Aorta (tissue), 5 donors: ENCODE measurements at regions not wholly inside any gene's neighbourhood (a gene's known extent, or its start where the extent isn't known, plus 50 kb on each side); places are given as distances from the start of the nearest gene placed in this dataset.

Experiments
- ATAC-seq: fragments of 200-7000 bp; cut with Tn5 transposase; one replicate; pipeline ENCODE4 v1.9.1; 2022; ENCODE audit warnings: moderate library complexity; ENCODE audit not compliant: low FRiP score
- DNase-seq, 2 donors: peaks; one replicate each; pipeline ENCODE4 v3.0.0-alpha.2; 2020
- H3K27ac ChIP-seq, 2 donors: one replicate each; pipeline ENCODE4 v1.5.1; 2013; ENCODE audit warnings: low read length in 2 of 2, mild to moderate bottlenecking in 2 of 2, moderate library complexity in 2 of 2, control low read depth in 1 of 2, inconsistent platforms in 1 of 2, low read depth in 1 of 2
- H3K27me3 ChIP-seq, 2 donors: one replicate each; pipeline ENCODE4 v1.6.1; 2013; ENCODE audit warnings: control low read depth in 1 of 2, low read length in 1 of 2, mild to moderate bottlenecking in 1 of 2, moderate library complexity in 1 of 2; ENCODE audit not compliant: insufficient read depth in 2 of 2, control insufficient read depth in 1 of 2
- H3K36me3 ChIP-seq, 2 donors: one replicate each; pipeline ENCODE4 v1.6.1; 2013; ENCODE audit warnings: control low read depth in 1 of 2, low read length in 1 of 2, mild to moderate bottlenecking in 1 of 2; ENCODE audit not compliant: insufficient read depth in 2 of 2, control insufficient read depth in 1 of 2
- H3K4me1 ChIP-seq, 2 donors: one replicate each; pipeline ENCODE4 v1.6.1; 2013; ENCODE audit warnings: low read length in 2 of 2, control low read depth in 1 of 2, mild to moderate bottlenecking in 1 of 2, moderate library complexity in 1 of 2; ENCODE audit not compliant: insufficient read depth in 2 of 2, control insufficient read depth in 1 of 2
- H3K4me3 ChIP-seq, 2 donors: one replicate each; pipeline ENCODE4 v1.5.1; 2013; ENCODE audit warnings: low read length in 2 of 2, control low read depth in 1 of 2, mild to moderate bottlenecking in 1 of 2
- H3K9me3 ChIP-seq: one replicate; pipeline ENCODE4 v1.6.1; 2013; ENCODE audit warnings: mild to moderate bottlenecking, low read length; ENCODE audit not compliant: control insufficient read depth
- WGBS, 2 donors: extraction: QIAGEN DNeasy Blood & Tissue Kit; methylation state at CpG; one replicate each; pipeline ENCODE4 v1.1.7; 2013; 5-methylcytosine and 5-hydroxymethylcytosine counted together
- intact Hi-C, 2 donors: fragments of 100-400 bp; cut with DNase I; formaldehyde crosslinking; loops; one replicate each; pipeline versions ENCODE4 v1.14.2 to v1.15.0; 2022
- donor health status: healthy with polysubstance abuse.
- donor health status: Bipolar disorder and iron deficiency.
- donor health status: DM: no; HTN: no; CAD: no.
- donor health status: DM: no; HTN: no; CAD: no.
- donor health status: DM: yes; HTN: yes; CAD: no.

- H3K27me3 ChIP-seq = peaks cover 0 to 2% of the 10 kb centered on the region in 2 donors
- WGBS, 2 donors = 3 to 7% methylated on average over 13 of the region's 13 CpGs
- ATAC-seq (no peak), DNase-seq (no peak)
- no peaks in the 10 kb centered on the region for H3K4me1 ChIP-seq
- H3K36me3 ChIP-seq = no peaks in the 10 kb centered on the region
- H3K4me3 ChIP-seq = peak overlapping the region; percentile 41 to 45
- H3K9me3 ChIP-seq = peaks cover 1% of the 10 kb centered on the region
- intact Hi-C loops = no loop called here
- no peak overlapping the region for H3K27ac ChIP-seq
Measured at GRCh38 chr14:97634751-97635150, 837.6 kb downstream of the VRK1 start.

GRCh38 chr14:97638864-97639263, 841.7 kb downstream of the VRK1 start:
- peaks cover 1% of the 10 kb centered on the region for H3K9me3 ChIP-seq
- WGBS, 2 donors = 31 to 54% methylated on average over 3 of the region's 3 CpGs
- intact Hi-C loops = no loop called here
- H3K27ac ChIP-seq = no peak overlapping the region
- no peaks in the 10 kb centered on the region for H3K4me1 ChIP-seq
- no peaks in the 10 kb centered on the region for H3K36me3 ChIP-seq
- no peak overlapping the region for H3K4me3 ChIP-seq
- DNase-seq = no peak
- ATAC-seq = no peak
- peaks cover 0 to 2% of the 10 kb centered on the region in 2 donors for H3K27me3 ChIP-seq

GRCh38 chr14:97640031-97640430, 842.8 kb downstream of the VRK1 start:
- DNase-seq (no peak), ATAC-seq (no peak)
- Histone ChIP-seq H3K4me1 (no peaks in the 10 kb centered on the region), H3K4me3 (no peak overlapping the region), H3K27me3 (peaks cover 0 to 2% of the 10 kb centered on the region in 2 donors), H3K9me3 (peaks cover 1% of the 10 kb centered on the region), H3K27ac (no peak overlapping the region), H3K36me3 (no peaks in the 10 kb centered on the region)
- intact Hi-C loops = no loop called here
- 64 to 78% methylated on average over 5 of the region's 5 CpGs for WGBS, 2 donors

- Histone ChIP-seq H3K27me3 (no peaks in the 10 kb centered on the region), H3K4me1 (no peaks in the 10 kb centered on the region), H3K36me3 (no peaks in the 10 kb centered on the region), H3K4me3 (no peak overlapping the region), H3K27ac (no peak overlapping the region), H3K9me3 (peaks cover 1% of the 10 kb centered on the region)
- 45 to 54% methylated on average over 8 of the region's 8 CpGs for WGBS, 2 donors
- no peak for DNase-seq
- ATAC-seq = no peak
- intact Hi-C loops = no loop called here
Measured at GRCh38 chr14:97641827-97642226, 844.6 kb downstream of the VRK1 start.

GRCh38 chr14:97642631-97643030, 845.4 kb downstream of the VRK1 start:
- no peak overlapping the region for H3K27ac ChIP-seq
- H3K36me3 ChIP-seq = no peaks in the 10 kb centered on the region
- H3K4me1 ChIP-seq = no peaks in the 10 kb centered on the region
- H3K9me3 ChIP-seq = peaks cover 1% of the 10 kb centered on the region
- 28 to 37% methylated on average over 3 of the region's 3 CpGs for WGBS, 2 donors
- no peak overlapping the region for H3K4me3 ChIP-seq
- H3K27me3 ChIP-seq = no peaks in the 10 kb centered on the region
- DNase-seq = no peak
- intact Hi-C loops = no loop called here
- ATAC-seq = no peak

GRCh38 chr14:97644365-97644764, 847.2 kb downstream of the VRK1 start:
- ATAC-seq = no peak
- 59% methylated on average over 1 of the region's 1 CpG for WGBS, 2 donors
- Histone ChIP-seq H3K27ac (no peak overlapping the region), H3K9me3 (no peaks in the 10 kb centered on the region), H3K4me1 (no peaks in the 10 kb centered on the region), H3K27me3 (no peaks in the 10 kb centered on the region), H3K36me3 (no peaks in the 10 kb centered on the region), H3K4me3 (no peak overlapping the region)
- intact Hi-C loops = no loop called here
- no peak for DNase-seq

- Histone ChIP-seq H3K4me1 (no peaks in the 10 kb centered on the region), H3K27me3 (no peaks in the 10 kb centered on the region), H3K9me3 (no peaks in the 10 kb centered on the region), H3K27ac (no peak overlapping the region), H3K36me3 (no peaks in the 10 kb centered on the region), H3K4me3 (no peak overlapping the region)
- no peak for DNase-seq
- no peak for ATAC-seq
- intact Hi-C loops = no loop called here
- 62% methylated on average over 5 of the region's 5 CpGs for WGBS, 2 donors
Measured at GRCh38 chr14:97649752-97650151, 852.6 kb downstream of the VRK1 start.

- no peaks in the 10 kb centered on the region for H3K27me3 ChIP-seq
- no peaks in the 10 kb centered on the region for H3K9me3 ChIP-seq
- ATAC-seq (no peak), DNase-seq (no peak)
- H3K27ac ChIP-seq = no peak overlapping the region
- no peaks in the 10 kb centered on the region for H3K36me3 ChIP-seq
- intact Hi-C loops = no loop called here
- no peaks in the 10 kb centered on the region for H3K4me1 ChIP-seq
- 33 to 56% methylated on average over 5 of the region's 5 CpGs for WGBS, 2 donors
- no peak overlapping the region for H3K4me3 ChIP-seq
Measured at GRCh38 chr14:97655169-97655948, 858.2 kb downstream of the VRK1 start.

- no peak for DNase-seq
- no peak for ATAC-seq
- no peaks in the 10 kb centered on the region for H3K4me1 ChIP-seq
- no peaks in the 10 kb centered on the region for H3K27me3 ChIP-seq
- no peak overlapping the region for H3K4me3 ChIP-seq
- H3K27ac ChIP-seq = no peak overlapping the region
- WGBS, 2 donors = 27 to 37% methylated on average over 2 of the region's 2 CpGs
- intact Hi-C loops = no loop called here
- H3K9me3 ChIP-seq = no peaks in the 10 kb centered on the region
- no peaks in the 10 kb centered on the region for H3K36me3 ChIP-seq
Measured at GRCh38 chr14:97657609-97658008, 860.4 kb downstream of the VRK1 start.
